Choroid plexus epithelial cell (primary cell): ENCODE measurements at regions not wholly inside any gene's neighbourhood (a gene's known extent, or its start where the extent isn't known, plus 50 kb on each side); places are given as distances from the start of the nearest gene placed in this dataset.

ENCODE experiments used
- DNase-seq: peaks from one replicate; pipeline ENCODE4 v3.0.0-alpha.2; 2010; ENCODE audit warnings: low read depth
- H3K4me3 ChIP-seq: 2 replicates; pipeline ENCODE4 v1.5.1; 2011; ENCODE audit warnings: low read depth, mild to moderate bottlenecking, control low read depth, low read length, moderate library complexity
- CTCF ChIP-seq: conservative IDR thresholded peaks from 2 replicates; pipeline ENCODE4 v1.5.1; 2011; ENCODE audit warnings: low read depth, mild to moderate bottlenecking, control low read depth, inconsistent platforms, low read length, moderate library complexity

DNA sequence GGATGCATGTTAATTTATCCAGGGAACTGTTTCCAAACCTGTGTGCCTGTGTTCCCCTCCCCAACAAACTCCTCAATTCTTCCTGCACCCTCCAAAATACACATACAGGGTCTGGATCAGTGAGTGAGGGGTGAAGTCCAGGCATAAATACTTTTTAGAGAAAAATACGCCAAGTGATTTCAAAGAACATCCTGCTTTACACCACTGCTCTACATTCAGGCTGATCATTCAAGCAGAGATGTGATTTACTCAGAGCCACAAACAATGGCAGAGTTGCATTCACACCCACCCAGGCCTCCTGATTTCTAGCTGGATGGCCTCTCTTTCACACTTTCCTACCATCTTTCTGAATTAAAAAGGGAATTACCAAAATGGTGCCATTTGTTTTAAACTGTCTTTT lies 289.5 kb upstream of the SLC14A2 start:
- no peak for DNase-seq
- TF ChIP-seq CTCF: no peak
- H3K4me3 ChIP-seq: no peak overlapping the region

DNA sequence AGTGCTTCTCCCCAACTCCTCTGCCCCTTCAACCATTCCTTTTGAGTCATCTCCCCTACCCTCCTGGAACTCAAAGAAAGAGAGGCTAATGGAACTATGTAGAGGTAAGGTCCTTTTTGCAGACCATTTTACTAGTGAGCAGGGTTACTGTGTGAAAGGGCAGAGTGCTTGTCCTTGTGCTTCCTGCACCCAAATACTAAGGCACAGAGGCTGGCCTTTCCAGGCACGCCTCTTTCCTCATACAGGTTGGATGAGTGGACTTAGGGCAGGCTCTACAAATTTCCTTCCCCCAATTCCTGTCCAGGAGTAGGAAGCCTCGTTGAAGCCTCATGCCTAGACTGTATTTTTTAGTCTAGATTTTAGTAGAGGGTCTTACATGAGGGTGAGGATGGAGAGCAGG lies 288.8 kb upstream of the SLC14A2 start:
- TF ChIP-seq CTCF: no peak
- no peak overlapping the region for H3K4me3 ChIP-seq
- no peak for DNase-seq

DNA sequence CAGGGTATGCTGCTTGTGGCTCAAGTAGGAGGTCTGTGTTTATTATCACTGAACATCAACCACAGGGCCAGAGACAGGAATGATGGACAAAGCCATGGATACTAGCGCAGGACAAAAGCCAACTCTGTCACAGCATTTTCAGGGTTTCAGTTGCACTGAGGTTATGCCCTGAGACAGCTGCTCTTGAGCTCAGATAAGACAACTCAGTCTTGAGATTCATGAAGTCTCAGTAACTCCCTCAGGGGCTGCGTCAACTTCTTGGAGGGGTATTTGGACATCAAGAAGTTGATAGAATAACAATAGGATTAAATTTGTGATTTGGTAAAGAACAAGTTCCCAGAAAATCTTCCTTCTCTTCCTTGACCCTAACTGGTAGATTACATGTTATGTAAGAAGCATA lies 287.0 kb upstream of the SLC14A2 start:
- H3K4me3 ChIP-seq: no peak overlapping the region
- no peak for TF ChIP-seq CTCF
- DNase-seq: no peak

- H3K4me3 ChIP-seq: no peak overlapping the region
- DNase-seq: no peak
- no peak for TF ChIP-seq CTCF
These were observed 286.5 kb upstream of the SLC14A2 start for GRCh38 chr18:45328811-45329210.

DNA sequence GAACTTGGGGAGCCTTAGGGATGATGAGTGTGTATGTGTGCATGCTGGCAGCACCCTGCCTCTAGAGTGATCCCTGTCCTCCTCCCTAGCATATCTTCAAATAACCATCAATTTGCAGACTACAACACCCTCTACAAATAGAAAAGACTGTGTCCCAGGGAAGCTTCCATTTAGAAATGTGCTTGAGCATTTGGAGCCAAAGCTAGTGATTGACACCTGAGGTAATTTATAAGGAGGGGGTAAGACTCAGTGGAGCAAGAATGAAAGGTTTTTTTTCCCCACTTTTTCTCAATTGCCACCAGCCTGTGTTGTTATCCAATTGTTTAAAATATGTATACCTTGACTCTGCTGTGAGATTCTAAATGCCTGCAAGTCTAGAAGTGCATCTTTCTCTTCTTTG lies 286.0 kb upstream of the SLC14A2 start:
- no peak for DNase-seq
- TF ChIP-seq CTCF: no peak
- H3K4me3 ChIP-seq: no peak overlapping the region

DNA sequence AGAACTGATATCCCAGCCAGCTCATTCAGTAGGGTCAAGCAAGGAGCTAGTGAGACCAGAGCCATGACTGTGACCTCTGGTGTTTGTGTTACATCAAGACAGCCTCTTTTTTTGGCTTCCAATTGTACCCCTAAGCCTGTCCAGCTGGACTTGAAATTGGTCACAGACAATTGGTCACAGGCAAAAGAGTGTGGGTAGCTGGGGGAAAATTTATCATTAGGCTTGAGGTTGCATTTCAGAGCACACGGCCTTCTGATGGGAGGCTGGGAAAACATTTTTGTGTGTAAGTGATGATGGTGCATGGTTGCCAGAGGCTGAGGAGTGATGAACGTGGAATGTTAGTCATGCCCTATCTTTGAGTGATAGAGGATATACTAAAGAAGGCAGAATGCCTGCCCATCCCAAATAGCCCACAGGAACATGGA lies 285.1 kb upstream of the SLC14A2 start:
- no peak overlapping the region for H3K4me3 ChIP-seq
- no peak for TF ChIP-seq CTCF
- DNase-seq: no peak

- no peak for DNase-seq
- no peak for TF ChIP-seq CTCF
- no peak overlapping the region for H3K4me3 ChIP-seq
These were observed 282.4 kb upstream of the SLC14A2 start for GRCh38 chr18:45332871-45333270.
